ENCODE measurements at regions not wholly inside any gene's neighbourhood (a gene's known extent, or its start where the extent isn't known, plus 50 kb on each side); places are given as distances from the start of the nearest gene placed in this dataset.

- Histone ChIP-seq H3K4me1 (ENCODE audit: control insufficient read depth in 4 of 4, insufficient read depth in 4 of 4, low read length in 3 of 4) (no peaks in the 10 kb centered on the region), H3K9ac (ENCODE audit: low read depth in 1 of 2, low read length in 2 of 2) (no peak overlapping the region), H3K36me3 (ENCODE audit: control insufficient read depth in 4 of 4, insufficient read depth in 3 of 4, low read depth in 1 of 4, low read length in 3 of 4) (no peaks in the 10 kb centered on the region), H3K27ac (ENCODE audit: low read depth in 1 of 2, low read length in 2 of 2) (no peak overlapping the region), H3K27me3 (ENCODE audit: control insufficient read depth in 4 of 4, insufficient read depth in 4 of 4, low read length in 3 of 4) (no peaks in the 10 kb centered on the region), H3K9me3 (ENCODE audit: control insufficient read depth in 4 of 4, low read length in 3 of 4) (no peaks in the 10 kb centered on the region), H3K4me3 (ENCODE audit: low read depth in 1 of 3, low read length in 3 of 3) (no peak overlapping the region)
- 48% methylated on average over 3 of the region's 3 CpGs for WGBS
- DNase-seq (ENCODE audit: low spot score) = no peak
- TF ChIP-seq HNF4A (conservative IDR thresholded peaks at IDR 0.05) (no peak), YY1 (IDR thresholded peaks at IDR 0.05) (no peak), RAD21 (IDR thresholded peaks at IDR 0.05) (no peak), MAX (IDR thresholded peaks at IDR 0.05) (no peak), NR2F2 (IDR thresholded peaks at IDR 0.05) (no peak), EGR1 (IDR thresholded peaks at IDR 0.05; ENCODE audit: low read depth in 2 of 2) (no peak), CTCF (IDR thresholded peaks at IDR 0.05; ENCODE audit: low read depth, low read length, missing input control) (no peak), FOXA1 (IDR thresholded peaks at IDR 0.05) (no peak), TAF1 (conservative IDR thresholded peaks at IDR 0.05) (no peak), FOXA2 (IDR thresholded peaks at IDR 0.05) (no peak), SP1 (IDR thresholded peaks at IDR 0.05) (no peak), ATF3 (IDR thresholded peaks at IDR 0.05) (no peak), GABPA (IDR thresholded peaks at IDR 0.05 in 1 of 2, conservative IDR thresholded peaks at IDR 0.05 in 1 of 2) (no peak), RXRA (IDR thresholded peaks at IDR 0.05) (no peak), REST (IDR thresholded peaks at IDR 0.05) (no peak), JUND (IDR thresholded peaks at IDR 0.05) (no peak), ZBTB33 (IDR thresholded peaks at IDR 0.05) (no peak), HNF4G (IDR thresholded peaks at IDR 0.05) (no peak)
Observed at GRCh38 chr1:68958958-68959357, 462.1 kb upstream of the DEPDC1 start.
